Osteoblast (primary cell): ENCODE measurements at regions not wholly inside any gene's neighbourhood (a gene's known extent, or its start where the extent isn't known, plus 50 kb on each side); places are given as distances from the start of the nearest gene placed in this dataset.

Source experiments
- DNase-seq: peaks from one replicate; pipeline ENCODE4 v3.0.0; 2011; ENCODE audit warnings: low spot score, mixed read lengths; ENCODE audit not compliant: insufficient read length; ENCODE audit errors: missing footprints
- H2AFZ ChIP-seq: 2 replicates; pipeline ENCODE4 v1.6.0; 2011; ENCODE audit warnings: mild to moderate bottlenecking, low read length
- H3K27ac ChIP-seq: 2 replicates; pipeline ENCODE4 v1.5.1; 2011; ENCODE audit warnings: mild to moderate bottlenecking, low read depth, low read length, moderate library complexity
- H3K27me3 ChIP-seq: 2 replicates; pipeline ENCODE4 v1.6.0; 2012; ENCODE audit warnings: mild to moderate bottlenecking, control low read depth, inconsistent platforms, low read length, moderate library complexity; ENCODE audit not compliant: insufficient read depth
- H3K36me3 ChIP-seq: 2 replicates; pipeline ENCODE4 v1.5.1; 2011; ENCODE audit warnings: mild to moderate bottlenecking, low read length, control low read depth, moderate library complexity; ENCODE audit not compliant: insufficient read depth
- H3K4me1 ChIP-seq: 2 replicates; pipeline ENCODE4 v1.5.1; 2011; ENCODE audit warnings: mild to moderate bottlenecking, low read length, control low read depth, moderate library complexity; ENCODE audit not compliant: insufficient read depth
- H3K4me2 ChIP-seq: 2 replicates; pipeline ENCODE4 v1.6.0; 2011; ENCODE audit warnings: mild to moderate bottlenecking, low read length; ENCODE audit not compliant: insufficient read depth
- H3K4me3 ChIP-seq: fragments of 200-600 bp; sonication (generic); 3 replicates; pipeline ENCODE4 v1.5.1; 2012; ENCODE audit warnings: mild to moderate bottlenecking, low read length, inconsistent platforms; ENCODE audit not compliant: insufficient read depth
- H3K79me2 ChIP-seq: 2 replicates; pipeline ENCODE4 v1.6.0; 2012; ENCODE audit warnings: mild to moderate bottlenecking, low read length, control low read depth, inconsistent platforms; ENCODE audit not compliant: insufficient read depth
- H3K9me3 ChIP-seq: 2 replicates; pipeline ENCODE4 v1.5.1; 2011; ENCODE audit warnings: low read depth, low read length, control low read depth
- H4K20me1 ChIP-seq: 2 replicates; pipeline ENCODE4 v1.6.0; 2012; ENCODE audit warnings: mild to moderate bottlenecking, low read length, control low read depth; ENCODE audit not compliant: insufficient read depth
- TF ChIP-seq, protein P1 (sequence below): IDR thresholded peaks from 2 replicates; pipeline ENCODE4 v1.5.1; 2011; ENCODE audit warnings: mild to moderate bottlenecking, low read depth, low read length, moderate library complexity; ENCODE audit errors: extremely low read depth

DNA sequence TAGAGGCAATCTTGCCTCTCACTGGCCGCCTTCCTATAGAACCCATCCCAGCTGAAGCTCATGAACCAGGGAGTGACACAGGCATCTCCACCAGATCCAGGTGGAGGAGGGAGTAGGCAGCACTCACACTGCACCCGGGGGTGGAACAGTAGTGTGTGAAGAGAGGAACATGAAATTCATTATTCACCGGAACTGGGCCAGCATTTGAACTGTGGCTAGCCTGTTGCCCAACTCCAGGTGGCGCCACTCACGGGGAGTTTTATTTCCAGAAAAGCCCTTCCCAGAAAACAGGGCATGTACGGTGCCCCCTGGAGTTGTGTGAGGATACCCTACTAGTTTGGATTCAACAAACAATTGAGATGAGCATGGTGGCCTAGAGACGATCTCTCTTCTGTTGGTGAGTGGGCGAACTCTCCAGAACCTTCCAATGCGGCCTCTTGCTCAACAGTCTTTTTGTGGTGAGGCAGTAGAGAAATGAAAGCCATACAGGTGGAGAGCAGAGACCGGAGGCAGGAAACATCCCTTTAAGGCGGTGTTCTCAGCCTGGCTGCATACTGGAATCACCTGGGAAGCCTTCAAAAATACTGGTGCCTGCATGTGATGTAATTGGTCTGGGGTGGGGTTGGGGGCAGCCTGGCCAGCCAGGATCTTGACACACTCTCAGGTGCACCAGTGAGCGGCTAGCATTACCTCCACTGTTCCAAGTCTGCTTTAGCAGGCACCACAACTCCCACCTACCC is 73.5 kb upstream of the NEDD4L start:
- H3K4me1 ChIP-seq = no peaks in the 10 kb centered on the region
- TF ChIP-seq, protein P1, sequence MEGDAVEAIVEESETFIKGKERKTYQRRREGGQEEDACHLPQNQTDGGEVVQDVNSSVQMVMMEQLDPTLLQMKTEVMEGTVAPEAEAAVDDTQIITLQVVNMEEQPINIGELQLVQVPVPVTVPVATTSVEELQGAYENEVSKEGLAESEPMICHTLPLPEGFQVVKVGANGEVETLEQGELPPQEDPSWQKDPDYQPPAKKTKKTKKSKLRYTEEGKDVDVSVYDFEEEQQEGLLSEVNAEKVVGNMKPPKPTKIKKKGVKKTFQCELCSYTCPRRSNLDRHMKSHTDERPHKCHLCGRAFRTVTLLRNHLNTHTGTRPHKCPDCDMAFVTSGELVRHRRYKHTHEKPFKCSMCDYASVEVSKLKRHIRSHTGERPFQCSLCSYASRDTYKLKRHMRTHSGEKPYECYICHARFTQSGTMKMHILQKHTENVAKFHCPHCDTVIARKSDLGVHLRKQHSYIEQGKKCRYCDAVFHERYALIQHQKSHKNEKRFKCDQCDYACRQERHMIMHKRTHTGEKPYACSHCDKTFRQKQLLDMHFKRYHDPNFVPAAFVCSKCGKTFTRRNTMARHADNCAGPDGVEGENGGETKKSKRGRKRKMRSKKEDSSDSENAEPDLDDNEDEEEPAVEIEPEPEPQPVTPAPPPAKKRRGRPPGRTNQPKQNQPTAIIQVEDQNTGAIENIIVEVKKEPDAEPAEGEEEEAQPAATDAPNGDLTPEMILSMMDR = peak; percentile 47
- H4K20me1 ChIP-seq = no peaks in the 10 kb centered on the region
- no peaks in the 10 kb centered on the region for H3K36me3 ChIP-seq
- no peaks in the 10 kb centered on the region for H3K79me2 ChIP-seq
- H3K27ac ChIP-seq = no peak overlapping the region
- H3K9me3 ChIP-seq = no peaks in the 10 kb centered on the region
- H2AFZ ChIP-seq = no peak overlapping the region
- H3K4me3 ChIP-seq = no peak overlapping the region
- DNase-seq = no peak
- H3K27me3 ChIP-seq = peaks cover 25% of the 10 kb centered on the region
- no peak overlapping the region for H3K4me2 ChIP-seq

GRCh38 chr18:57969824-57970223 is 74.2 kb upstream of the NEDD4L start:
- Histone ChIP-seq H3K4me3 (no peak overlapping the region), H3K36me3 (no peaks in the 10 kb centered on the region), H3K4me1 (no peaks in the 10 kb centered on the region), H3K27me3 (peaks cover 26% of the 10 kb centered on the region), H3K9me3 (no peaks in the 10 kb centered on the region), H3K27ac (no peak overlapping the region), H3K79me2 (no peaks in the 10 kb centered on the region), H2AFZ (no peak overlapping the region), H4K20me1 (no peaks in the 10 kb centered on the region), H3K4me2 (no peak overlapping the region)
- TF ChIP-seq, protein P1 = no peak
- DNase-seq = no peak

GRCh38 chr18:57965246-57965645 is 78.8 kb upstream of the NEDD4L start:
- Histone ChIP-seq H3K79me2 (no peaks in the 10 kb centered on the region), H3K4me1 (no peaks in the 10 kb centered on the region), H3K9me3 (no peaks in the 10 kb centered on the region), H3K36me3 (no peaks in the 10 kb centered on the region), H3K4me3 (no peak overlapping the region), H4K20me1 (no peaks in the 10 kb centered on the region), H2AFZ (no peak overlapping the region), H3K4me2 (no peak overlapping the region), H3K27me3 (peaks cover 13% of the 10 kb centered on the region), H3K27ac (no peak overlapping the region)
- TF ChIP-seq, protein P1 = no peak
- DNase-seq = no peak

DNA sequence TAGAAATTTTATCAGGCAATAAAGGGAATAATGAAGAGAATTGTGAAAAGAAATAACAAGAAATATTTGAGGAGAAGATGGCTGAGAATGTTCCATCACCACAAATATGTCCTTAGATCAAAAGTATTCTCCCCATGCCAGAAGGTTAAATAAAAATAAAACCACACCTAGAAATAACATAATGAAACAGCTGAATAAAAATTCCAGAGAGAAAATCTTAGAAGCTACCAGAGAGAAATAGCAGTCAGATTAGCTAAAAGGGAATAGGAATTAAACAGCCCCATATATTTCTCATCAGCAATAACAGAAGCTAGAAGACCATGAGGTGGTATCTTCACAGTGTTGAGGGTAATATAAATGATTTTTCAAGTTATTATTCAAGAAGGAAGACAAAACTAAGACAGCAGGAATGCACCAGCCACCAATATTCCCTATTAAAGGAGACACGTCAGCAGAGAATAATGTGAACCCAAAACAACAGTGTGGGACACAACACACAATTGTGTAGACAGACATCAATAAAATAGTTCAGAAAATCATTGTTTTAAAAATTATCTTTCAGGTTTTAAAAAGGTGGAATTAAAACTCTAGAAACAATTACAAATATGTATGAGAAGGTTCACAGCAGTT is 82.0 kb upstream of the NEDD4L start:
- TF ChIP-seq, protein P1 = no peak
- no peaks in the 10 kb centered on the region for H3K9me3 ChIP-seq
- DNase-seq = peak; percentile 26
- H3K27ac ChIP-seq = no peak overlapping the region
- no peaks in the 10 kb centered on the region for H3K36me3 ChIP-seq
- H4K20me1 ChIP-seq = no peaks in the 10 kb centered on the region
- H2AFZ ChIP-seq = no peak overlapping the region
- no peak overlapping the region for H3K4me2 ChIP-seq
- H3K4me1 ChIP-seq = peaks cover 3% of the 10 kb centered on the region
- H3K4me3 ChIP-seq = no peak overlapping the region
- H3K27me3 ChIP-seq = peaks cover 18% of the 10 kb centered on the region
- no peaks in the 10 kb centered on the region for H3K79me2 ChIP-seq
